ENCODE measurements at regions not wholly inside any gene's neighbourhood (a gene's known extent, or its start where the extent isn't known, plus 50 kb on each side); places are given as distances from the start of the nearest gene placed in this dataset.

DNA sequence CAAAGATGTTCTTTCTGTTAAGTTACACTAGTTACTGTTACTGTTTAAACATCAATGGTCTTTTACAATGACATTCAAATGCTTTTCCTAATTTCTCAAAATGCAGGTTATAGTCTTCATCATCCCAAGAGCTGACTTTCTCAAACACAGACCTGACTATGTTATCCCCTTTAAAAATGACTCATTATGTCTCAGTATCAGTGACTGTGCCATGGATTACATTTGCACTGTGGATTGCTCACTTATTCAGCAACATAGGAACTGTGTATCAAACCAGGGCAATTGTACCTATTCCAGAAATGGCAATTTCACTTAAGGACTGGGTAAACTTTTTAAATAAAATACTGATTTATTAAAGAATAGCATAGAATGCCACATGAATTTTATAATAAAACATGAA is 630.2 kb upstream of the NOVA1 start:
- Histone ChIP-seq H3K36me3 (ENCODE audit: control insufficient read depth, insufficient read depth, low read length) (no peaks in the 10 kb centered on the region), H3K27me3 (ENCODE audit: control insufficient read depth, insufficient read depth, low read length) (no peaks in the 10 kb centered on the region), H3K4me3 (ENCODE audit: low read depth, low read length) (no peak overlapping the region)
- FAIRE-seq, result no peak
- TF ChIP-seq, protein P1, sequence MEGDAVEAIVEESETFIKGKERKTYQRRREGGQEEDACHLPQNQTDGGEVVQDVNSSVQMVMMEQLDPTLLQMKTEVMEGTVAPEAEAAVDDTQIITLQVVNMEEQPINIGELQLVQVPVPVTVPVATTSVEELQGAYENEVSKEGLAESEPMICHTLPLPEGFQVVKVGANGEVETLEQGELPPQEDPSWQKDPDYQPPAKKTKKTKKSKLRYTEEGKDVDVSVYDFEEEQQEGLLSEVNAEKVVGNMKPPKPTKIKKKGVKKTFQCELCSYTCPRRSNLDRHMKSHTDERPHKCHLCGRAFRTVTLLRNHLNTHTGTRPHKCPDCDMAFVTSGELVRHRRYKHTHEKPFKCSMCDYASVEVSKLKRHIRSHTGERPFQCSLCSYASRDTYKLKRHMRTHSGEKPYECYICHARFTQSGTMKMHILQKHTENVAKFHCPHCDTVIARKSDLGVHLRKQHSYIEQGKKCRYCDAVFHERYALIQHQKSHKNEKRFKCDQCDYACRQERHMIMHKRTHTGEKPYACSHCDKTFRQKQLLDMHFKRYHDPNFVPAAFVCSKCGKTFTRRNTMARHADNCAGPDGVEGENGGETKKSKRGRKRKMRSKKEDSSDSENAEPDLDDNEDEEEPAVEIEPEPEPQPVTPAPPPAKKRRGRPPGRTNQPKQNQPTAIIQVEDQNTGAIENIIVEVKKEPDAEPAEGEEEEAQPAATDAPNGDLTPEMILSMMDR (IDR thresholded peaks at IDR 0.05; ENCODE audit: insufficient read depth, low read length, severe bottlenecking), result no peak
- peak; percentile 2 for DNase-seq (ENCODE audit: low read depth)

DNA sequence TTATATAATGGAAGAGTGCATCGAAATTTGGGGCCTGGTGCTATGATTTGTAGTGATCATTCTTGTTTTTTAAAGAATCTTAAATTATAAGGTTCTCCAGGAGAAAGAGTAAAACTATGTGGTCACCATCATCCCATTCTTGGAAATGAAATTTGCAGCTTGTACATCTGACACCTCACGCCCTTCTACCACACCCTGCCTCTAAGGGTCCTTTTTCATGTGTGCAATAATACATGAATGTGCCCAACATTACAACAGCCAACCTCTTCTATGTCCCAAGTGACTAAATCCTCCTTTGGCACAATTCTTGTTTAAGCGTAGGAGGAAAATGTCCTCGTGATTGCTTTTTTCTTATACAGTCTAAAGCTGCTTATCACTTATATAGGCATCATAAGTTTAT is 636.5 kb upstream of the NOVA1 start:
- TF ChIP-seq, protein P1 (IDR thresholded peaks at IDR 0.05; ENCODE audit: insufficient read depth, low read length, severe bottlenecking), result no peak
- no peaks in the 10 kb centered on the region for H3K27me3 ChIP-seq (ENCODE audit: control insufficient read depth, insufficient read depth, low read length)
- H3K4me3 ChIP-seq (ENCODE audit: low read depth, low read length), result no peak overlapping the region
- DNase-seq (ENCODE audit: low read depth) (no peak), FAIRE-seq (no peak)
- H3K36me3 ChIP-seq (ENCODE audit: control insufficient read depth, insufficient read depth, low read length), result no peaks in the 10 kb centered on the region

- TF ChIP-seq, protein P1 (IDR thresholded peaks at IDR 0.05; ENCODE audit: insufficient read depth, low read length, severe bottlenecking), result no peak
- H3K27me3 ChIP-seq (ENCODE audit: control insufficient read depth, insufficient read depth, low read length), result no peaks in the 10 kb centered on the region
- no peak for FAIRE-seq
- no peak overlapping the region for H3K4me3 ChIP-seq (ENCODE audit: low read depth, low read length)
- no peaks in the 10 kb centered on the region for H3K36me3 ChIP-seq (ENCODE audit: control insufficient read depth, insufficient read depth, low read length)
- DNase-seq (ENCODE audit: low read depth), result no peak
Observed at GRCh38 chr14:27236601-27237000, 638.8 kb upstream of the NOVA1 start.

GRCh38 chr14:27242874-27243273 is 645.0 kb upstream of the NOVA1 start:
- FAIRE-seq, result no peak
- TF ChIP-seq, protein P1 (IDR thresholded peaks at IDR 0.05; ENCODE audit: insufficient read depth, low read length, severe bottlenecking), result no peak
- no peak overlapping the region for H3K4me3 ChIP-seq (ENCODE audit: low read depth, low read length)
- H3K36me3 ChIP-seq (ENCODE audit: control insufficient read depth, insufficient read depth, low read length), result no peaks in the 10 kb centered on the region
- no peaks in the 10 kb centered on the region for H3K27me3 ChIP-seq (ENCODE audit: control insufficient read depth, insufficient read depth, low read length)
- no peak for DNase-seq (ENCODE audit: low read depth)

GRCh38 chr14:27243365-27243764 is 645.5 kb upstream of the NOVA1 start:
- DNase-seq (ENCODE audit: low read depth), result peak; percentile 33

GRCh38 chr14:27245947-27246346 is 648.1 kb upstream of the NOVA1 start:
- no peak overlapping the region for H3K4me3 ChIP-seq (ENCODE audit: low read depth, low read length)
- no peaks in the 10 kb centered on the region for H3K27me3 ChIP-seq (ENCODE audit: control insufficient read depth, insufficient read depth, low read length)
- no peaks in the 10 kb centered on the region for H3K36me3 ChIP-seq (ENCODE audit: control insufficient read depth, insufficient read depth, low read length)
- DNase-seq (ENCODE audit: low read depth) (no peak), FAIRE-seq (no peak)
- TF ChIP-seq, protein P1 (IDR thresholded peaks at IDR 0.05; ENCODE audit: insufficient read depth, low read length, severe bottlenecking), result no peak

More at GRCh38 chr14:27243365-27243764, 645.5 kb upstream of the NOVA1 start:
- H3K27me3 ChIP-seq (ENCODE audit: control insufficient read depth, insufficient read depth, low read length), result no peaks in the 10 kb centered on the region
- H3K4me3 ChIP-seq (ENCODE audit: low read depth, low read length), result no peak overlapping the region
- TF ChIP-seq, protein P1 (IDR thresholded peaks at IDR 0.05; ENCODE audit: insufficient read depth, low read length, severe bottlenecking), result no peak
- FAIRE-seq, result no peak
- H3K36me3 ChIP-seq (ENCODE audit: control insufficient read depth, insufficient read depth, low read length), result no peaks in the 10 kb centered on the region

All from bronchial epithelial cell (primary cell).